NCI-H524 (cell line): ENCODE measurements at regions not wholly inside any gene's neighbourhood (a gene's known extent, or its start where the extent isn't known, plus 50 kb on each side); places are given as distances from the start of the nearest gene placed in this dataset.
"Not testable (repeated sequence)": the region's sequence is repeated elsewhere in the genome, so short reads cannot be mapped to it uniquely, and the experiment has no call there.

ENCODE experiments used
- DNase-seq, 2 experiments: peaks; one replicate each; lab custom pipeline; 2025; lab: John Stamatoyannopoulos, UW

- peak; percentile 75 to 90 for DNase-seq
Observed at GRCh38 chr6:22147921-22148776, 148.7 kb downstream of the PRL start.

GRCh38 chr6:22149096-22149495 lies 147.7 kb downstream of the PRL start:
- peak in 1 of 2 experiments; percentile 4 for DNase-seq

- DNase-seq = peak; percentile 24 to 77
Observed at GRCh38 chr6:22149501-22150367, 147.1 kb downstream of the PRL start.

DNA sequence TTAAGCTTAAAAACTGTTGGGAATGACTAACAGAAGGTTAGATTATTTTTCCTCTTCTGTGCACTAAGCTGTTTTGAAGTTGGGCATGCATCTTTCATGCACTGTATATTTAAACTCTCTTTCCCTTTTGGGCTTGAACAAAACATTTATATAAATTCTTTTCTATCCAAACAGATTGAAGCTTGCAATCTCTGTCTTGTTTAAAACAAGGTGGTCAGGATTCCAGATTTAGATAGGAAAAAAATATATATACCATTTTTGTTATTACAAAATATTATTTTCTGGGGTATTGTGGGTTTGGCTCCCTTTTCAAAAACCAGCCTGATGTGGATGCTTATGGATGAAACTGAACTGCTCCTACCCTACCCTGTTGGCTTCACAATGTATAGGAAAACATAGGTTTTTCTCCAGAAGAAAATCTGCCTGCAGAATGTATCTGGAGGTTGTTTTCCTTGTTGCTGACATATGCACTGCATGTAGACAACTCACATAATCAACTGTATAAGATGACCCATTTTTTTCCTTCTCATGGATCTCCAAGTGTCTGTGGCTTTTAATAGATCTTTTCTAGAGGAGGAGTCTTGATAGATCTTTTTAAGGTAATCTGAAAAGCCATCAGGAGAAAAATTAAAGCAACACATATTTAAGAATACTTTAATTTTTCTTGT lies 146.3 kb downstream of the PRL start:
- DNase-seq = no peak

DNA sequence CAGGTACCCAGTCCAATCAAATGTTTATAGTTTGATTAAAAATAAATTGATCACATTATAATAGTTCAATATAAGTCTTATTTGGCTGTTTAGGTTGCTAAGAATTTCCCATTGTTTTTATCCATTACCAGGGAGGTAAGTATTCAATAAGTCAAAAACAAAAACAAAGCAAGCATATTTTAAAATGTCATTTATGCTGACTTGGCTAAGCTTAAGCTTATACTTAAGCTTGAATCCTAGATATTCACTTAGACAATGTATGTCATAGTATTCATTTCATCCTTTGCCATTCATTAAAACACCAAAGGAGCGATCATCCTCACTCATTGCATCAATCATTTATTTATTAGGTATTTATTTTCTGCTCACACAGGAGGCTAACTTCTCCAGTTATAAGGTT lies 144.9 kb downstream of the PRL start:
- DNase-seq = no peak

GRCh38 chr6:22152841-22153240 lies 144.0 kb downstream of the PRL start:
- no peak for DNase-seq

DNA sequence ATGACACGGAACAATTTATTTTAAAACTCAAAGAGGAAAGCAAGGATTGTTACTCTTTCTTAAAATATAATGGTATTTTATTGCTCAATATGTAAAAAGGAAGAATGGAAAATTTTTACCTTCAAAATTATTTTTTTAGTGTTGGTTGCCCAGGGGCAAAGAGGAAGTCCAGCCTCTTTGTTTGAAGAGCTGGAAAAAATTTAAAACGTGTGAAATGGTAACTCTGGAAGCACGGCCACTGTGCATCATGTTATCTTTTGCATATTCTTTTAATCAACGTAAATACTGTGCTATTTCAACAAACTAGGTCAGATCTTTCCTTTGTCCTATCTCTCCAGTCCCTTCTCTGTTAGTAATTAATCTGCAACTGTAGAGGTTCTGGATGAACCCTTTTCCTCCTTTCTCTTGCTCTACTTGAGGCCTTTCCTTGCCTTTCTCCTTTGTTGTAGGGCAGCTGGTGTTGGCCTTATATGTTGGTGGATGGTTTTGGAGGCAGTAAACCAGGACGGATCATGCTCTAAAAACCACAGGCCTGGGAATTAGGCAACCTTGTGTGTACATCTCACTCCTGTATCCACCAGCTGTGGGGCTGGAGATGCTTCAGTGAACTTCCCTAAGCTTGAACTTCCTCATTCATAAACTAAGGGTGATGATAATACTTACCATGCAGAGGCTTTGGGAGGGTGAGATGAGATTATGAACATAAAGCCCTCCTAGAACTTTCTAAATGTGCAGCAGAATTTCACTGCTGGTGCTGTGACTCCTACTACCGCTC lies 143.3 kb downstream of the PRL start:
- DNase-seq = no peak

DNA sequence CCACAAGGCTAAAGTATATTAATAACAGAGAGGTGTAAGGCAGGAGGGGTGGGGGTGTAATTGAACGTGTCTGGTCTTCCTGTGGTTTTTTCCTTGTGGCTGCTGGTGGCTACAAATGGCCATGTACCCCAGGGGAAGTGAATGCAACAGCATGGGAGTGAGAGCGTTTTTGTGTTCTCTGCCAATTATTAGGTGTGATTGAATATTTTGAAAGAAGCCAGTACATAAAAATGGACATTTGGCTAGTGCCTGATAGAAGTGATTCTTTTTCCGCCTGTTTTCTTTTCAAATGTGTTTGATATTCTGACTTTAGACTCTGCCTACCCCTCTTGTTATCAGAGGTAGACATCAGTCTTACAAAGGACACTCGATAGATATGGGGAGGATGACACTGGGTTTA lies 141.3 kb downstream of the PRL start:
- no peak for DNase-seq

- no peak for DNase-seq
Observed at GRCh38 chr6:22157233-22157632, 139.6 kb downstream of the PRL start.

GRCh38 chr6:22164236-22164635 lies 132.6 kb downstream of the PRL start:
- DNase-seq = no peak

GRCh38 chr6:22171006-22171405 lies 125.8 kb downstream of the PRL start:
- DNase-seq = not testable (repeated sequence)

- not testable (repeated sequence) for DNase-seq
Observed at GRCh38 chr6:22171885-22172284, 125.0 kb downstream of the PRL start.

DNA sequence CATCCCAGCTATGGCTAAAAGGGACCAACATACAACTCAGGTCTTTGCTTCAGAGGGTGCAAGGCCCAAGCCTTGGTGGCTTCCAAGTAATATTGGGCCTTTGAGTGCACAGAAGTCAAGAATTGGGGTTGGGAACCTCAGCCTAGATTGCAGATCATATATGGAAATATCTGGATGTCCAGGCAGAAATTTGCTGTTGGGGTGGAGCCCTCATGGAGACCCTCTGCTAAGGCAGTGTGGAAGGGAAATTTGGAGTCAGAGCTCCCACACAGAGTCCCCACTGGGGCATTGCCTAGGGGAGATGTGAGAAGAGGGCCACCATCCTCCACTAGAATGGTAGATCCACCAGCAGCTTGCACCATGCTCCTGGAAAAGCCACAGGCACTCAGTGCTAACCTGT lies 123.5 kb downstream of the PRL start:
- DNase-seq = no peak

- not testable (repeated sequence) for DNase-seq
Observed at GRCh38 chr6:22180250-22180649, 116.6 kb downstream of the PRL start.

- no peak for DNase-seq
Observed at GRCh38 chr6:22184371-22184770, 112.5 kb downstream of the PRL start.

- DNase-seq = no peak
Observed at GRCh38 chr6:22189946-22190345, 106.9 kb downstream of the PRL start.

GRCh38 chr6:22194188-22194921 lies 102.5 kb downstream of the PRL start:
- no peak for DNase-seq

DNA sequence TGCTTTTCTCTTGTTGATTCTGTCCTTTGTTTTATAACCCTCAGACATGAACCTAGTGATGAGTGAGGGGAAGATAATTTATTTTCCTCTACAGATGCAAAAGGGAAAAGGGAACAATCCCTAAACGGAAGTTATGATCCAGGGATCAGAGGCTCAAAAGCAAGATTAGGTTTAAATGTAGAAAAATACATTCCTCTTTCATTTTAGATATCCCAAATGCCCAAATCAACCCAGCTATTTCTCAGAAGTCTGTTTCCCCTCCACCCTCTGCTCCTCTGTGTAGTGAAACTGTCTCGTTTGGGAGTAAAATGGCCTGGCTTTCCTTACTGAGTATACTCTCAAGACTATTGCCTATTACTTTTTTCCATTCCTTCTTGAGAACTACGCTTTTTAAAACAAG lies 97.1 kb downstream of the PRL start:
- DNase-seq = no peak

DNA sequence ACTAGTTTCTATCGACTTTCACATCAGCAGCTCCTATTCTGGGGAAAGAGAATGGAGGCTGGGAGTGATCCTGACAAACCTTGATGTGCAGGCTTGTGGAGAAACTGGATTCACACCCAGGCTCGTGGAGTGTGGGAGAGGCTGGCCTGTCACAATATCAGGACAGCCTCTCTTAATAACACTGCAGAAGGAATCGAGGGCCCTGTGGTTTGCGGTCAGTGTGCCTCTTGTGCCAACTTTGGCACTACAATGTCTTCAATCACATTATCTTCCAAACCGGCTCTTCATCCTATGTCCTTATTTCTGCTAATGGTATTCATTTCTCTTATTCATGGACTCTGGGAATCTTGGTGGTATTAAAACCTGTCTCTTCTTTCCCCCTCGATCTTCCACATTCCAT lies 92.7 kb downstream of the PRL start:
- DNase-seq = no peak

- no peak for DNase-seq
Observed at GRCh38 chr6:22205266-22205665, 91.6 kb downstream of the PRL start.

DNA sequence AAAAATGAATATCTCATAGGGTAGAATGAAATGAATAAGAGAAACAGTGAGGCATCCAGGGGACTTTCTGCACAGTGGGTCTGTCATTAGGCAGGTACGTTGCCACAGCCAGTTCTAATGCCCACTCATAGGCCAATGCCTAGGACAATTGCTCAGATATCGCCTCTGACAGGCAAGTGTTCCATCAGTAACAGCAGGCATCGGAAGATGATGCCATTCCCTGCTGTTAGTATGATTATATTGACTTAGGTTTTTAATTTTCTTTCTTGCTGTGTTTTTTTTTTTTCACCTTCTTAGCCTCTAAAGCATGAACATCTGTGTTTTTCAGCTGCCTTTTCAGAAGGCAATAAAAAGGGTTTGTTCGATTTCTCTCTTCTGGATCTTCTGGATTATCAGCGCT lies 90.7 kb downstream of the PRL start:
- DNase-seq = no peak
